ENCODE measurements at regions not wholly inside any gene's neighbourhood (a gene's known extent, or its start where the extent isn't known, plus 50 kb on each side); places are given as distances from the start of the nearest gene placed in this dataset.
"Not testable (repeated sequence)": the region's sequence is repeated elsewhere in the genome, so short reads cannot be mapped to it uniquely, and the experiment has no call there.

- DNase-seq: no peak
These were observed 191.3 kb upstream of the KCNJ3 start for GRCh38 chr2:154507186-154507585.

DNA sequence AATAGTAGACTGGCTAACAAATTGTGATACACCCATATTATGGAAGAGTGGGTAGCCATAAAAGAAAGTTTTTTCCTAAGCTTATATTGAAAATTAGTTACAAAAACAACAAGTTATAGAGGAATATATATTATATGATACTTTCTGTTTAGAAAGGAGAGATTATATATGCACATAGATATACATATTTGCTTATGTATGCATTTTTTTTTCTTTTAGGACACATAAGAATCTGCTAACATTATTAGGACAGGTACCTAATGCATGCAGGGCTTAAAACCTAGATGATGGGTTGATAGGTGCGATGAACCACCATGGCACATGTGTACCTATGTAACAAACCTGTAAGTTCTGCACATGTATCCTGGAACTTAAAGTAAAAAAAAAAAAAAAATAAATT, 179.6 kb upstream of the KCNJ3 start:
- no peak for DNase-seq

DNA sequence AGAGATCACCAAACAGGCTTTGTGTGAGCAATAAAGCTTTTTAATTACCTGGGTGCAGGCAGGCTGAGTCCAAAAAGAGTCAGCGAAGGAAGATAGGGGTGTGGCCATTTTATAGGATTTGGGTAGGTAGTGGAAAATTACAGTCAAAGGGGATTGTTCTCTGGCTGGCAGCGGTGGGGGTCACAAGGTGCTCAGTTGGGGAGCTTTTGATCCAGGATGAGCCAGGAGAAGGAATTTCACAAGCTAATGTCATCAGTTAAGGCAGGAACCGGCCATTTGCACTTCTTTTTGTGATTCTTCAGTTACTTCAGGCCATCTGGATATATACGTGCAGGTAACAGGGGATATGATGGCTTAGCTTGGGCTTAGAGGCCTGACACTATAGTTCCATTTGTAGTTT, 177.5 kb upstream of the KCNJ3 start:
- DNase-seq: not testable (repeated sequence)

- no peak for DNase-seq
These were observed 172.3 kb upstream of the KCNJ3 start for GRCh38 chr2:154526234-154526633.

DNA sequence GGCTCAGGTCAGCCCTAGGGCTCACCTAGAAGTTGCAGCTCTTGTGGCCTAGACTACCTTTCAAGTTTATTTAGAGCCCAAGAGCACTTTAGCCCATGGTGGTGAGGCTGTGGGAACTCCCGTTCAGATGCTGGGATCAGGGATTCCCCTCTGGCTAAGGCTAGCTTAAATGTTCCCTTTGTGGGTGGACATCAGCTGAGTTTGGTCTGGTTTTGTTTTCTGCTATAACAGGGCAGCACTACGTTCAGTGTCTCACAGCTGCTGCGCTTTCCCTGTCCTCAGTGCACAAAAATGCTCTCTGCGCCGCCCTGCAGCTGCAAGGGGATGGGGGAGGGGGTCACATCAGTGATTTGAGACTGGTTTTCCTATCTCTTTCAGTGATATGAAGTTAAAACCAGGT, 170.5 kb upstream of the KCNJ3 start:
- DNase-seq: peak in 1 of 3 donors; percentile 26

GRCh38 chr2:154532004-154532403, 166.5 kb upstream of the KCNJ3 start:
- DNase-seq: no peak

DNA sequence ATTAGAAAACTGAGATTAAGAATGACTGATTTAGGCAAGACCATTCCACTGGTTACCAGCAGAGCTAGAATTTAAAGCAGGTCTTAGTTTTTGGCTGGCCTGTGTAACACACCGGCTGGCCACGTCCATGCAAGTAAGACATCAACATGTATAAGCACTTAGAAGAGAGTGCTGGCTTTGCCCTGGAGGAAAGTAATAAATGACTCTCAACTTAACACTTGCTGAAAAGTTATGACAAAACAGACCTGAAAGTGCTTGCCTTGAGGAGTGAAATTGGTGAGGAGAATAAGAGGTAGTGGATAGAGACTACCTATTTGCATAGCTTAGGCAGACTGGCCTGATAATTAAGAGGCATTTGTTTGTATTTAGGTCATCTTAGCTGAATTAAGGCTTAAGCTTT, 165.7 kb upstream of the KCNJ3 start:
- DNase-seq: no peak

- DNase-seq: no peak
These were observed 165.1 kb upstream of the KCNJ3 start for GRCh38 chr2:154533300-154533940.

DNA sequence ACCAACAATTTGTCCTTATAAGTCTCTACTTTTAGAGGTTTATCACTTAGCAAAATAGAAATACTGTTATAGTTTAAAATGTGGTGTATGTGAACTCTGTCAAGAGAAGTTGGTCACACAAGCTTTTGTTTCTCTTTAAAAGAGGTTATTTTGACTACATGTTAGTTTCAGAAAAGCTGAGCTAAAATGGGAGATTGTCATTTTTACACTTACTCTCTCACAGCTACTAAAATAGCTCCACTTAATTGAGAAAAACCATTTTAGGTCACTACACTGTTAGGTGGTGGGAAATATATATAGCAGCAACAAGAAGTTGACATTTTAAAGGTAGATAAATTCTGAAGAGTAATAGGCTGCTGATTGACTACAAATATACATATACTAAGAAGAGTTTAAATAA, 161.5 kb upstream of the KCNJ3 start:
- no peak for DNase-seq

DNA sequence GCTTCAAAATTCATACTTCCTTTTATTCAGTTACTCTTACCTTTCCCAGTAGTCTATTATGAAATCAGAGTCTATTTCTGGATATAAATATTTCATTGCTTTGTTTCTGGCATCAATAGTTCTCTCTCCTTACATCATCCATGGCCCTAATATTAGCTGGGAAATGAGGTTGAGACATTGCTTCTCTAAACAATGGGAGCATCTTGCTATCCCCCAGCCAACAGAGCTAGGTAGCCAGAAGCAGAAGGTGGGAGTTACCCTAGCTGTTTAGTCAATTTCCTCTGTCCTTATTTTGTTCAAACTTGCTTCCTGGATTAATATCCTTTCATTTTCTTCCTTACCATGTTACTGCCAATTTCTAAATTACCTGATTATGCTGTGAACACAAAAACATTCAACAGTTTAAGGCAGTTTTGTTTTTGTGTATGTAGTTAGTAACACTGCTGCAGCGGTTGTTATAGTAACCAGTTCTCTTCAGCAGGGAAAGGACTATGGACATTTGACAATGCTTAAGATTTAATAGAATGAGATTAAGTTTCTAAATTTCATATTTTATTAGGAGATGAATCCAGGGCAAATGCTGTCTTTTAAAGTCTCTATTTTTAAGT, 160.5 kb upstream of the KCNJ3 start:
- DNase-seq: peak in 2 of 3 donors; percentile 7 to 36

- no peak for DNase-seq
These were observed 152.2 kb upstream of the KCNJ3 start for GRCh38 chr2:154546341-154546740.

DNA sequence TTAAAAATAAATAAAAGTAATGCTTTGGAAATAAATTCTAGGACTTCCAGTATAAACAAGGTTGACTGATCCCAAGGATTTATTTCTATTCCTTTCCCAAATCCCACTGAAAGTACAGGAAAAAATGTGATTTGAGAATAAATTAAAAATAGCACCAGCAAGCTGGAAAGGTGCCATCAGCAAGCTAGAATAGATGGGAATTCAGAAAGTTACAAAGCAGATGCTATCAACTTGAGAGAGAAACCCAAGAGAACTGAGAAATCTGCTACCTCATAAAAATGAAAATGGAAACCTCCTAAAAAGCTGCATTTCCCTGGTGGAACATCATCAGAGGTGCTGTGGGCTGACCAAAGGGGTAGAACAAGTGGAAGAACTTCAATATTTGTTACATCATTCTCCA, 148.6 kb upstream of the KCNJ3 start:
- DNase-seq: peak in 1 of 3 donors; percentile 17

- no peak for DNase-seq
These were observed 146.8 kb upstream of the KCNJ3 start for GRCh38 chr2:154551649-154552048.

DNA sequence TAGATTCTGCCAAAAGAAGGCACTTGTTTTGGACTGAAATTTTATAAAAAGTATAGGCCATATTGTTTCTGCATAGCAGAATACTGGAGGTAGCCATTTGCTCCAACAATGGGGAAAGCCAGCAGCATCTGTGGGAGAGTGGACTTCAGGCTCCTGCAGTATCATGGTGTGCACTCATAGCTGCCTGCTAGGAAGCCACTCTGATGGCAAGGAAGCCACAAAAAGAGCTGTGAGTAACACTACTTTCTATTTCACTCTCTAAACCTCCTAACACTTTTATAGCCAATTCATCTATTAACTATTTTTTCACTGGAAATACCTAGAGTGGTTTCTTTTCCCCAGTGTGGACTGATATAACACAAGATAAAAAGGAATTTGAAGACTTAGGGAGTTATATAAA, 144.4 kb upstream of the KCNJ3 start:
- no peak for DNase-seq

DNA sequence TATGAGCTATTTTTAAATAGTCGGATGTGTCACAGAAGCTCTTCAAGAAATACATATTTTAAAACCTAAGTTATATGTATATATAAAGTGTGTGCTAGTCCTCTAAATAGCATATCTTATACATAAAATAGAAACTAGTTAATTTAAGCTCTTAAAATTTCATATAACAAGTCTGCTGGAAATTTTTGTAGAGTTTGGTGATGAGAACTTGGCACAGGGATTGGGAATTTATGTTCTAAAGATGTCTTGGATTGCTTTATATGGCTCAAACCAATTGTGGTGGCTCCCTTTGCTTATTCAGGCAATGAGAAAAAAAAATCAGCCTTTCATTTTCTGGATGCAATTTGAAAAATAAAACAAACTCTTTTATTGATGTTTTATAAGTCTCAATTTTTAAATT, 142.8 kb upstream of the KCNJ3 start:
- DNase-seq: no peak

- DNase-seq: no peak
These were observed 142.3 kb upstream of the KCNJ3 start for GRCh38 chr2:154556146-154556545.

DNA sequence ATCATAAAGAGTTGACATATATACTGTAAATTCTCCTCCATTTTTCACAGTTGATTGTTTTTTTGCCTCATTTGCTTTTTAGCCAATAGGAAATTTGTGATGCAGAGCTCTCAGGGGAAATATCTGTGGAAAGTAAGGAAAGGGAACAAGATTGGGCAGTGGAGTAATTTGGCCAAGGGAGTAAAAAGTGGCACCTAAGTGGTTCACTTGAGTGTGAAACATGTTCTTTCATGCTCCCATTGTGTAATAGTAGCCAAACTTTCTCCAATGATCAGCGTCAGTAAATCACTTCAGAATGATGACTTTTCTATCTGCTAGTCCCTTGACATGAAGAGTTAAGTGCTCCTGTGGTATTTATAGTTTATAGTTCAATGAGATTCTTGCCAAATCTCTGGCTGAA, 141.9 kb upstream of the KCNJ3 start:
- DNase-seq: no peak

- no peak for DNase-seq
These were observed 140.6 kb upstream of the KCNJ3 start for GRCh38 chr2:154557906-154558305.

DNA sequence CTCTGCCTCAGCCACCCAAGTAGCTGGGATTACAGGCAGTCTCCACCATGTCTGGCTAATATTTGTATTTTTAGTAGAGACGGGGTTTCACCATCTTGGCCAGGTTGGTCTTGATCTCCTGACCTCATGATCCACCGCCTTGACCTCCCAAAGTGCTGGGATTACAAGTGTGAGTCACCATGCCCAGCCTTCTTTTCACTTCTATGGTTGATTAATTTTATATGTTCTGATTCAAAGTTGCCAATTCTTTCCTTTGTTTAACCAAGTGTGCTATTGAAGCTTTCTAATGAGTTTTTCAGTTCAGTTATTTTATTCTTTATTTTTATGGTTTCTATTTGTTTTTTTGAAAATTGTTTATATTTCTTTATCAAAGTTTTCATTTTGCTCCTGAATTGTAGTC, 133.1 kb upstream of the KCNJ3 start:
- no peak for DNase-seq

GRCh38 chr2:154568413-154568812, 130.1 kb upstream of the KCNJ3 start:
- no peak for DNase-seq

DNA sequence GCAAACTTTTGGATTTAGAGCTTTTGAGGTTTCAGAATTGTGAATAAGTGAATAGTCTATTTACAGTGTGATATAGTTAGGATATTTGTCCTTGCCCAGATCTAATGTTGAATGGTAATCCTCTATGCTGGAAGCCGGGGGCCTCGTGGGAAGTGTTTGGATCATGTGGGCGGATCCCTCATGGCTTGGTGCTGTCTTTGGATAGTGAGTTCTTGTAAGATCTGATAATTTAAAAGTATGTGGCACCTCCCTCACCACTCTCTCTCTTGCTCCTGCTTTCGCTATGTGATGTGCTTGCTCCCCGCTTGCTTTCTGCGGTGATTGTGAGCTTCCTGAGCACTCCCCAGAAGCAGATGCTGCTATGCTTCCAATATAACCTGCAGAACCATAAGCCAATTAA, 128.0 kb upstream of the KCNJ3 start:
- no peak for DNase-seq

DNA sequence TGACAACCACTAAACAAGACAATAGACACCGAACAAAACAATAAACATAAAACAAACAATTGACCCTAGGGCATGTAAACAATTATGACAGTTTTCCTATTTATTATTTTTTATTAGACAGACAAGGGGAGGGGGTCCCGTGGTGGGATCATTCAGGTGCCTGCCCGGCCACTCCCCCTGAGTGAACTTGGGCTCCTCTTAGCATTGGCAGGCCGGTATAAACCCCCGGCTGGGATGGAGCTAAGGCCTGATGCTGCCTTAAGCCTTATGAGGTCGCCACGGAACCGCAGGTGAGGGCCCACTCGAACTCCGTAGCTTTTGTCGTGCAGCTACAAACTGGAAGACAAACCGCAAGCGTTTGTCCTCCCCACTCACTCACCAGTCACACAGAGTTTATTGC, 121.8 kb upstream of the KCNJ3 start:
- DNase-seq: not testable (repeated sequence)

DNA sequence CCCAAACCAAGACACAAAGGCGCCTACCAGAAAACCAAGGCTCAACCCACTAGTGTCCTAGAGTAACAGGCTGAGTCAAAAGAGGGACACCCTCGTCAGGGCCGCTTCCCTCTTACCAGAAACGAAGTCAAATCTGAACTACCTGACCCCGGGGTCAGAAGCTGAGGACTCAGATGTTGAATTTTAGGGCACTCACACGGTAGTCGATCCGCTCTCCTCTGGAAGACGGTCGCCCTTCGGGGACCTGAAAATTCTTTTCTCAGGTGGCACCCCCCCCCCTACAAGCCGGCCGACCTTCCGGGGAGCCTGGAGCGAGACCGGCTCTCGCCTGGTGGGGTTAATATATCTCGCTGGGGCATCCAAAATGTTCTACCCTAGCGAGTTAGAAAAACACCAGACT, 121.1 kb upstream of the KCNJ3 start:
- no peak for DNase-seq

DNA sequence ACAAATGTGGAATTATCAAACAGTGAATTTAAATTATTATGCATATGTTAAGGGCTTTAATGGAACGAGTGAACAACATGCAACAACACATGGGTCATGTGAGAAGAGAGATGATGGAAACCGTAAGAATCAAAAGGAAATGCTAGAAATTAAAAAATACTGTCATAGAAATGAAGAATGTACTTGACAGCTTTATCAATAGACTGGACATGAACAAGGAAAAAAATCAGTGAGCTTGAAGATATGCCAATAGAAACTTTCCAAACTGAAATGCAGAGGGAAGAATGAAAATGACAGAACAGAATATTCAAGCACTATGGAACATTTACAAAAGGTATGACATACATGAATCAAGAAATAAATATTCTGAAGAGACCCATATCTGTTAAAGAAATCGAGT, 117.7 kb upstream of the KCNJ3 start:
- no peak for DNase-seq

All from muscle of back (tissue), 3 donors.